Fibroblast of pulmonary artery (primary cell): ENCODE measurements at regions not wholly inside any gene's neighbourhood (a gene's known extent, or its start where the extent isn't known, plus 50 kb on each side); places are given as distances from the start of the nearest gene placed in this dataset.

Experiments
- DNase-seq: peaks from one replicate; pipeline ENCODE4 v3.0.0-alpha.2; 2010; ENCODE audit warnings: low read depth
- H3K4me3 ChIP-seq: replicated peaks from 2 replicates; pipeline ENCODE4 v1.5.1; 2011; ENCODE audit warnings: low read depth, mild to moderate bottlenecking, control low read depth, low read length, moderate library complexity
- CTCF ChIP-seq: IDR thresholded peaks from 2 replicates; pipeline ENCODE4 v1.5.1; 2011; ENCODE audit warnings: mild to moderate bottlenecking, control low read depth, low read length, inconsistent platforms; ENCODE audit errors: missing control alignments

- no peak for TF ChIP-seq CTCF
- no peak overlapping the region for H3K4me3 ChIP-seq
- DNase-seq = peak; percentile 41
Measured at GRCh38 chr4:96713271-96713850, 873.5 kb downstream of the PDHA2 start.

- no peak overlapping the region for H3K4me3 ChIP-seq
- TF ChIP-seq CTCF = no peak
- peak; percentile 43 for DNase-seq
Measured at GRCh38 chr4:96729641-96730040, 889.7 kb downstream of the PDHA2 start.

- DNase-seq = no peak
- no peak overlapping the region for H3K4me3 ChIP-seq
- TF ChIP-seq CTCF = no peak
Measured at GRCh38 chr4:96730432-96730831, 890.5 kb downstream of the PDHA2 start.

- H3K4me3 ChIP-seq = no peak overlapping the region
- no peak for TF ChIP-seq CTCF
- peak; percentile 82 for DNase-seq
Measured at GRCh38 chr4:96736352-96736889, 896.5 kb downstream of the PDHA2 start.

- H3K4me3 ChIP-seq = no peak overlapping the region
- no peak for DNase-seq
- no peak for TF ChIP-seq CTCF
Measured at GRCh38 chr4:96739101-96739500, 899.2 kb downstream of the PDHA2 start.

- DNase-seq = no peak
- no peak for TF ChIP-seq CTCF
- no peak overlapping the region for H3K4me3 ChIP-seq
Measured at GRCh38 chr4:96742332-96743014, 902.6 kb downstream of the PDHA2 start.

GRCh38 chr4:96744676-96745075 lies 904.8 kb downstream of the PDHA2 start:
- DNase-seq = no peak
- no peak for TF ChIP-seq CTCF
- H3K4me3 ChIP-seq = no peak overlapping the region
